ENCODE measurements at regions not wholly inside any gene's neighbourhood (a gene's known extent, or its start where the extent isn't known, plus 50 kb on each side); places are given as distances from the start of the nearest gene placed in this dataset.
A peak's percentile ranks its signal among the peaks of the same experiment; 100 is the strongest.

DNA sequence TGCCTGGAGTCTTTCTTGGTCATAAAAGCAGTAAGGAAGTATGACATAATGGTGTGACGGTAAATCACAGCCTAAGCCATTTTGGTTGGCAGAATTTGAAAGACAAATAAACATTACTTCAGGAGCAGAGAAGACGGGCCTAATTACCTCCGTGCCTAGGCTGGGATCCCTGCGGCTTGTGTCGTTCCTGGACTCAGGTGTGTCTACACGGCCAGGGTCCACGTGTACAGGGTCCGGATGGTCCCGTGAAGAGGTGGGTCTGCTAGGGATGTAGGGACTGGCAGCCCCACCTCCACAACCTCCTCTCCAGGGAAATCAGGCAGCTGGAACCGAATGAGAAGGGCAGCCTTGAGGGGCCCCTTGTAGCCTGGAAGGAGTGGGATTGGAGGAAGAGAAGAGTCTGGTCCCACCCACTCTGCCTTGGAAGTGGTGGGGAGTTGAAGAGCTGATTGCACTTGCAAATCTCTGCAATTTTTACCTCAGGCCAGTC is 55.4 kb upstream of the PLAC1 start (continued):
- TF ChIP-seq, protein P1, sequence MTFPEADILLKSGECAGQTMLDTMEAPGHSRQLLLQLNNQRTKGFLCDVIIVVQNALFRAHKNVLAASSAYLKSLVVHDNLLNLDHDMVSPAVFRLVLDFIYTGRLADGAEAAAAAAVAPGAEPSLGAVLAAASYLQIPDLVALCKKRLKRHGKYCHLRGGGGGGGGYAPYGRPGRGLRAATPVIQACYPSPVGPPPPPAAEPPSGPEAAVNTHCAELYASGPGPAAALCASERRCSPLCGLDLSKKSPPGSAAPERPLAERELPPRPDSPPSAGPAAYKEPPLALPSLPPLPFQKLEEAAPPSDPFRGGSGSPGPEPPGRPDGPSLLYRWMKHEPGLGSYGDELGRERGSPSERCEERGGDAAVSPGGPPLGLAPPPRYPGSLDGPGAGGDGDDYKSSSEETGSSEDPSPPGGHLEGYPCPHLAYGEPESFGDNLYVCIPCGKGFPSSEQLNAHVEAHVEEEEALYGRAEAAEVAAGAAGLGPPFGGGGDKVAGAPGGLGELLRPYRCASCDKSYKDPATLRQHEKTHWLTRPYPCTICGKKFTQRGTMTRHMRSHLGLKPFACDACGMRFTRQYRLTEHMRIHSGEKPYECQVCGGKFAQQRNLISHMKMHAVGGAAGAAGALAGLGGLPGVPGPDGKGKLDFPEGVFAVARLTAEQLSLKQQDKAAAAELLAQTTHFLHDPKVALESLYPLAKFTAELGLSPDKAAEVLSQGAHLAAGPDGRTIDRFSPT (tag by site-specific recombination; IDR thresholded peaks at IDR 0.05), result 0 out of 2 replicates have a peak, but pooled peaks have one; percentile 62
- peak; percentile 95 for TF ChIP-seq ZNF600 (tag by site-specific recombination; IDR thresholded peaks at IDR 0.05)
- TF ChIP-seq ZFHX2 (tag by site-specific recombination; conservative IDR thresholded peaks at IDR 0.05), result peak; percentile 58; the same call in 1 of the 2 replicates
- TF ChIP-seq ZEB2 (tag by site-specific recombination; IDR thresholded peaks at IDR 0.05), result peak; percentile 95
- no peak for TF ChIP-seq ZNF311 (tag by site-specific recombination; IDR thresholded peaks at IDR 0.05; ENCODE audit: borderline replicate concordance)
- TF ChIP-seq ZNF837 (tag by site-specific recombination; IDR thresholded peaks at IDR 0.05), result no peak
- TF ChIP-seq GLI2 (tag by site-specific recombination; IDR thresholded peaks at IDR 0.05; ENCODE audit: borderline replicate concordance, low read depth), result no peak; the same call in 1 of the 2 replicates
- TF ChIP-seq PRDM1 (tag by site-specific recombination; IDR thresholded peaks at IDR 0.05), result no peak
- peak; percentile 98 for TF ChIP-seq OSR2 (tag by site-specific recombination; IDR thresholded peaks at IDR 0.05)
- peak; percentile 58 for TF ChIP-seq ZNF10 (tag by site-specific recombination; IDR thresholded peaks at IDR 0.05)
- TF ChIP-seq, protein P2, sequence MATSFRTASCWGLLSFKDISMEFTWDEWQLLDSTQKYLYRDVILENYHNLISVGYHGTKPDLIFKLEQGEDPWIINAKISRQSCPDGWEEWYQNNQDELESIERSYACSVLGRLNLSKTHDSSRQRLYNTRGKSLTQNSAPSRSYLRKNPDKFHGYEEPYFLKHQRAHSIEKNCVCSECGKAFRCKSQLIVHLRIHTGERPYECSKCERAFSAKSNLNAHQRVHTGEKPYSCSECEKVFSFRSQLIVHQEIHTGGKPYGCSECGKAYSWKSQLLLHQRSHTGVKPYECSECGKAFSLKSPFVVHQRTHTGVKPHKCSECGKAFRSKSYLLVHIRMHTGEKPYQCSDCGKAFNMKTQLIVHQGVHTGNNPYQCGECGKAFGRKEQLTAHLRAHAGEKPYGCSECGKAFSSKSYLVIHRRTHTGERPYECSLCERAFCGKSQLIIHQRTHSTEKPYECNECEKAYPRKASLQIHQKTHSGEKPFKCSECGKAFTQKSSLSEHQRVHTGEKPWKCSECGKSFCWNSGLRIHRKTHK (tag by site-specific recombination; IDR thresholded peaks at IDR 0.05), result no peak
- TF ChIP-seq ZNF394 (tag by site-specific recombination; IDR thresholded peaks at IDR 0.05; ENCODE audit: borderline replicate concordance), result peak; percentile 58; the same call in 1 of the 2 replicates
- TF ChIP-seq ZNF530 (tag by site-specific recombination; IDR thresholded peaks at IDR 0.05; ENCODE audit: low read depth), result no peak
- TF ChIP-seq OVOL3 (tag by site-specific recombination; IDR thresholded peaks at IDR 0.05), result no peak; the same call in 1 of the 2 replicates
- peak; percentile 90 for TF ChIP-seq ZNF24 (tag by site-specific recombination; IDR thresholded peaks at IDR 0.05)
- TF ChIP-seq, protein P3, sequence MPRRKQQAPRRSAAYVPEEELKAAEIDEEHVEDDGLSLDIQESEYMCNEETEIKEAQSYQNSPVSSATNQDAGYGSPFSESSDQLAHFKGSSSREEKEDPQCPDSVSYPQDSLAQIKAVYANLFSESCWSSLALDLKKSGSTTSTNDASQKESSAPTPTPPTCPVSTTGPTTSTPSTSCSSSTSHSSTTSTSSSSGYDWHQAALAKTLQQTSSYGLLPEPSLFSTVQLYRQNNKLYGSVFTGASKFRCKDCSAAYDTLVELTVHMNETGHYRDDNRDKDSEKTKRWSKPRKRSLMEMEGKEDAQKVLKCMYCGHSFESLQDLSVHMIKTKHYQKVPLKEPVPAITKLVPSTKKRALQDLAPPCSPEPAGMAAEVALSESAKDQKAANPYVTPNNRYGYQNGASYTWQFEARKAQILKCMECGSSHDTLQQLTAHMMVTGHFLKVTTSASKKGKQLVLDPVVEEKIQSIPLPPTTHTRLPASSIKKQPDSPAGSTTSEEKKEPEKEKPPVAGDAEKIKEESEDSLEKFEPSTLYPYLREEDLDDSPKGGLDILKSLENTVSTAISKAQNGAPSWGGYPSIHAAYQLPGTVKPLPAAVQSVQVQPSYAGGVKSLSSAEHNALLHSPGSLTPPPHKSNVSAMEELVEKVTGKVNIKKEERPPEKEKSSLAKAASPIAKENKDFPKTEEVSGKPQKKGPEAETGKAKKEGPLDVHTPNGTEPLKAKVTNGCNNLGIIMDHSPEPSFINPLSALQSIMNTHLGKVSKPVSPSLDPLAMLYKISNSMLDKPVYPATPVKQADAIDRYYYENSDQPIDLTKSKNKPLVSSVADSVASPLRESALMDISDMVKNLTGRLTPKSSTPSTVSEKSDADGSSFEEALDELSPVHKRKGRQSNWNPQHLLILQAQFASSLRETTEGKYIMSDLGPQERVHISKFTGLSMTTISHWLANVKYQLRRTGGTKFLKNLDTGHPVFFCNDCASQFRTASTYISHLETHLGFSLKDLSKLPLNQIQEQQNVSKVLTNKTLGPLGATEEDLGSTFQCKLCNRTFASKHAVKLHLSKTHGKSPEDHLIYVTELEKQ (tag by site-specific recombination; IDR thresholded peaks at IDR 0.05; ENCODE audit: borderline replicate concordance), result peak; percentile 90
- peak; percentile 43; the same call in 1 of the 2 replicates for TF ChIP-seq ZNF501 (tag by site-specific recombination; IDR thresholded peaks at IDR 0.05)
- TF ChIP-seq ZNF629 (tag by site-specific recombination; IDR thresholded peaks at IDR 0.05), result peak; percentile 98
- TF ChIP-seq, protein P4, sequence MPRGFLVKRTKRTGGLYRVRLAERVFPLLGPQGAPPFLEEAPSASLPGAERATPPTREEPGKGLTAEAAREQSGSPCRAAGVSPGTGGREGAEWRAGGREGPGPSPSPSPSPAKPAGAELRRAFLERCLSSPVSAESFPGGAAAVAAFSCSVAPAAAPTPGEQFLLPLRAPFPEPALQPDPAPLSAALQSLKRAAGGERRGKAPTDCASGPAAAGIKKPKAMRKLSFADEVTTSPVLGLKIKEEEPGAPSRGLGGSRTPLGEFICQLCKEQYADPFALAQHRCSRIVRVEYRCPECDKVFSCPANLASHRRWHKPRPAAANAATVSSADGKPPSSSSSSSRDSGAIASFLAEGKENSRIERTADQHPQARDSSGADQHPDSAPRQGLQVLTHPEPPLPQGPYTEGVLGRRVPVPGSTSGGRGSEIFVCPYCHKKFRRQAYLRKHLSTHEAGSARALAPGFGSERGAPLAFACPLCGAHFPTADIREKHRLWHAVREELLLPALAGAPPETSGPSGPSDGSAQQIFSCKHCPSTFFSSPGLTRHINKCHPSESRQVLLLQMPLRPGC (tag by site-specific recombination; IDR thresholded peaks at IDR 0.05), result peak; percentile 87
- peak; percentile 81 for TF ChIP-seq WT1 (tag by site-specific recombination; IDR thresholded peaks at IDR 0.05)
- peak; percentile 79 for TF ChIP-seq GLIS2 (tag by site-specific recombination; IDR thresholded peaks at IDR 0.05)
- TF ChIP-seq, protein P5, sequence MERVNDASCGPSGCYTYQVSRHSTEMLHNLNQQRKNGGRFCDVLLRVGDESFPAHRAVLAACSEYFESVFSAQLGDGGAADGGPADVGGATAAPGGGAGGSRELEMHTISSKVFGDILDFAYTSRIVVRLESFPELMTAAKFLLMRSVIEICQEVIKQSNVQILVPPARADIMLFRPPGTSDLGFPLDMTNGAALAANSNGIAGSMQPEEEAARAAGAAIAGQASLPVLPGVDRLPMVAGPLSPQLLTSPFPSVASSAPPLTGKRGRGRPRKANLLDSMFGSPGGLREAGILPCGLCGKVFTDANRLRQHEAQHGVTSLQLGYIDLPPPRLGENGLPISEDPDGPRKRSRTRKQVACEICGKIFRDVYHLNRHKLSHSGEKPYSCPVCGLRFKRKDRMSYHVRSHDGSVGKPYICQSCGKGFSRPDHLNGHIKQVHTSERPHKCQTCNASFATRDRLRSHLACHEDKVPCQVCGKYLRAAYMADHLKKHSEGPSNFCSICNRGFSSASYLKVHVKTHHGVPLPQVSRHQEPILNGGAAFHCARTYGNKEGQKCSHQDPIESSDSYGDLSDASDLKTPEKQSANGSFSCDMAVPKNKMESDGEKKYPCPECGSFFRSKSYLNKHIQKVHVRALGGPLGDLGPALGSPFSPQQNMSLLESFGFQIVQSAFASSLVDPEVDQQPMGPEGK (tag by site-specific recombination; IDR thresholded peaks at IDR 0.05), result peak; percentile 82
- 0 out of 2 replicates have a peak, but pooled peaks have one; percentile 30 for TF ChIP-seq KLF16 (tag by site-specific recombination; IDR thresholded peaks at IDR 0.05)
- TF ChIP-seq, protein P6, sequence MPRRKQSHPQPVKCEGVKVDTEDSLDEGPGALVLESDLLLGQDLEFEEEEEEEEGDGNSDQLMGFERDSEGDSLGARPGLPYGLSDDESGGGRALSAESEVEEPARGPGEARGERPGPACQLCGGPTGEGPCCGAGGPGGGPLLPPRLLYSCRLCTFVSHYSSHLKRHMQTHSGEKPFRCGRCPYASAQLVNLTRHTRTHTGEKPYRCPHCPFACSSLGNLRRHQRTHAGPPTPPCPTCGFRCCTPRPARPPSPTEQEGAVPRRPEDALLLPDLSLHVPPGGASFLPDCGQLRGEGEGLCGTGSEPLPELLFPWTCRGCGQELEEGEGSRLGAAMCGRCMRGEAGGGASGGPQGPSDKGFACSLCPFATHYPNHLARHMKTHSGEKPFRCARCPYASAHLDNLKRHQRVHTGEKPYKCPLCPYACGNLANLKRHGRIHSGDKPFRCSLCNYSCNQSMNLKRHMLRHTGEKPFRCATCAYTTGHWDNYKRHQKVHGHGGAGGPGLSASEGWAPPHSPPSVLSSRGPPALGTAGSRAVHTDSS (tag by site-specific recombination; IDR thresholded peaks at IDR 0.05), result no peak
- no peak for TF ChIP-seq ZNF175 (tag by site-specific recombination; IDR thresholded peaks at IDR 0.05)
- peak; percentile 28; the same call in 1 of the 2 replicates for TF ChIP-seq EGR2 (tag by site-specific recombination; IDR thresholded peaks at IDR 0.05; ENCODE audit: low read depth)
- peak; percentile 68 for TF ChIP-seq SP2 (tag by site-specific recombination; IDR thresholded peaks at IDR 0.05)
- peak; percentile 89 for TF ChIP-seq ZXDB (tag by site-specific recombination; IDR thresholded peaks at IDR 0.05)
- peak; percentile 94 for TF ChIP-seq SP7 (tag by site-specific recombination; IDR thresholded peaks at IDR 0.05)
